ENCODE measurements at regions not wholly inside any gene's neighbourhood (a gene's known extent, or its start where the extent isn't known, plus 50 kb on each side); places are given as distances from the start of the nearest gene placed in this dataset.
"Not testable (repeated sequence)": the region's sequence is repeated elsewhere in the genome, so short reads cannot be mapped to it uniquely, and the experiment has no call there.

DNA sequence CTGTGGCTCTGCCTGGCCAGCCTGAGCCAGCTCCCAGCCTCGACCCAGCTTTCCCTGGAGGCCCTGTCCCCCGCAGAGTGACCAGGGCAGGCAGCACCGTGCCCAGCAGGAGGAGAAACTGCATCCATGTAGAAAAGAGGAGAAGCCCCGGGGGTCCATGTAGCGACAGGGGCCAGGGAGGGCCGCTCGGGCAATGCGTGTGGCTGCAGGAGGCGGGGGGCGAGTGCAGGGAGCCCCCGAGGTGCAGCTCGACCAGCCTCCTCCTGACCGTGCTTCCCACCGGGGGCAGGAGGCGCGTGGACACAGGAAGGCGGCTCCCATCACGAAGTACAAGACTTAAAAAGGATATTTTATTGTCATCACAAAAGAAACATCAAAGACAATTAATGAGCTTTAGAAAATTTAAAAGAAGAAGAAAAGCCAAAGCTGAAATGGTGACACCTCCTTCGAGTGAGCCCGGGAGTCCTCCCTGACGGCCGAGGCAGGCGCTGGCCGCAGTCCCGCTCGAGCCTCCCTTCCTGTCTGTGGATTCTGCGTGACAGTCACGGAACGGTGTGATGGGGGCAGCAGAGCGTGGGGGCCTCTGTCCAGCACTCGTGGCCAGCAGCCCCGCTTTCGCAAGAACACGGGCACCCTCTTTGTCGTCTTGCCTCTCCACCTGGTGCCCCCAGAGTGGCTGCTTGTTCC lies 93.9 kb downstream of the TMEM121 start:
- H3K27me3 ChIP-seq; H3K9me3 ChIP-seq; intact Hi-C loops (cut with DNase I; ENCODE audit: low total_unique reads); DNase-seq; H3K36me3 ChIP-seq; H3K4me3 ChIP-seq: not testable (repeated sequence)
- H3K4me1 ChIP-seq: peaks cover 0 to 13% (median 6%) of the 10 kb centered on the region in 4 donors
- H3K27ac ChIP-seq: peak overlapping the region; percentile 58 to 75

DNA sequence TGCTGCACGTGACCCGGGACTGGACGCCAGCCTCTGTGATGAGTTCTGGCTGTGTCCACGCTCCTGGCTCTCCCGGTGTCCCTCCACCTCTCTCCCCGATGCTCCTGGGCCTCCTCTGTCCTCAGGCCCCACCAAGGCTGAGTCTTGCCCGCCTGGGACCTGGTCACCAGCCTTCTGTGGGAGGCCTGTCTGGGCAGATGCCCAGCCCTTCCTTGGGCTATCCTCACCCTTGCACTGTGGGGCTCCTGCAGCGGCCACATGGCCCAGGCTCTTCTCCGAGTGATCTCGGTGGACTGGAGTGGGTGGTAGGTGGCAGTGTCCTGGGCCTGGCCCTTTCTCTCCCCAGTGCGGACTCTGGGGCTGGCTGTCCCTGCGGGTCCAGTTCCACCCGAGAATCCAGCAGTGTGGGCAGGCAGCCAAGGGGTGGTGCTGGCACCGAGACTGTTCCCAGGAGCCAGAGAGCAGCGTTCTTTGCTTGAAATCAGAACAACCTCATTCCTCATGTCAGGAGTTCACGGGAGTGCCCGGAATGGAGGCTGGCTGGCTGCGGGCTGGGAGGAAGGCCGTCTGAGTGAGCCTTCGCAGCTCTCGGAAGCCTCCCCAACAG lies 94.6 kb downstream of the TMEM121 start:
- H3K4me3 ChIP-seq; H3K36me3 ChIP-seq; intact Hi-C loops (cut with DNase I; ENCODE audit: low total_unique reads); H3K9me3 ChIP-seq; H3K27me3 ChIP-seq: not testable (repeated sequence)
- peak overlapping the region; percentile 58 to 75 for H3K27ac ChIP-seq
- H3K4me1 ChIP-seq: peaks cover 0 to 13% (median 6%) of the 10 kb centered on the region in 4 donors
- peak in 1 of 2 donors; percentile 90 for DNase-seq

GRCh38 chr14:105621479-105622328 lies 95.3 kb downstream of the TMEM121 start:
- H3K9me3 ChIP-seq; intact Hi-C loops (cut with DNase I; ENCODE audit: low total_unique reads); H3K27me3 ChIP-seq; H3K36me3 ChIP-seq; H3K4me3 ChIP-seq: not testable (repeated sequence)
- Histone ChIP-seq H3K4me1 (peaks cover 0 to 13% (median 6%) of the 10 kb centered on the region in 4 donors), H3K27ac (peak overlapping the region; percentile 58 to 75)
- peak in 1 of 2 donors; percentile 66 for DNase-seq

- intact Hi-C loops (cut with DNase I; ENCODE audit: low total_unique reads): no loop called here
- Histone ChIP-seq H3K36me3 (no peaks in the 10 kb centered on the region), H3K27ac (no peak overlapping the region), H3K4me3 (no peak overlapping the region), H3K4me1 (peaks cover 0 to 13% (median 6%) of the 10 kb centered on the region in 4 donors), H3K9me3 (no peaks in the 10 kb centered on the region), H3K27me3 (no peaks in the 10 kb centered on the region)
- TF ChIP-seq CTCF (IDR thresholded peaks at IDR 0.05): no peak
- no peak for DNase-seq
Observed at GRCh38 chr14:105622329-105622955, 96.1 kb downstream of the TMEM121 start.

GRCh38 chr14:105623178-105623577 lies 96.8 kb downstream of the TMEM121 start:
- H3K9me3 ChIP-seq; H3K27ac ChIP-seq; H3K27me3 ChIP-seq; H3K4me3 ChIP-seq; intact Hi-C loops (cut with DNase I; ENCODE audit: low total_unique reads); H3K36me3 ChIP-seq: not testable (repeated sequence)
- peaks cover 0 to 13% (median 6%) of the 10 kb centered on the region in 4 donors for H3K4me1 ChIP-seq
- DNase-seq: peak in 1 of 2 donors; percentile 60

GRCh38 chr14:105624346-105624745 lies 98.0 kb downstream of the TMEM121 start:
- H3K9me3 ChIP-seq; DNase-seq; H3K36me3 ChIP-seq; H3K27me3 ChIP-seq; H3K4me3 ChIP-seq; H3K27ac ChIP-seq; intact Hi-C loops (cut with DNase I; ENCODE audit: low total_unique reads): not testable (repeated sequence)
- peaks cover 0 to 13% (median 6%) of the 10 kb centered on the region in 4 donors for H3K4me1 ChIP-seq

DNA sequence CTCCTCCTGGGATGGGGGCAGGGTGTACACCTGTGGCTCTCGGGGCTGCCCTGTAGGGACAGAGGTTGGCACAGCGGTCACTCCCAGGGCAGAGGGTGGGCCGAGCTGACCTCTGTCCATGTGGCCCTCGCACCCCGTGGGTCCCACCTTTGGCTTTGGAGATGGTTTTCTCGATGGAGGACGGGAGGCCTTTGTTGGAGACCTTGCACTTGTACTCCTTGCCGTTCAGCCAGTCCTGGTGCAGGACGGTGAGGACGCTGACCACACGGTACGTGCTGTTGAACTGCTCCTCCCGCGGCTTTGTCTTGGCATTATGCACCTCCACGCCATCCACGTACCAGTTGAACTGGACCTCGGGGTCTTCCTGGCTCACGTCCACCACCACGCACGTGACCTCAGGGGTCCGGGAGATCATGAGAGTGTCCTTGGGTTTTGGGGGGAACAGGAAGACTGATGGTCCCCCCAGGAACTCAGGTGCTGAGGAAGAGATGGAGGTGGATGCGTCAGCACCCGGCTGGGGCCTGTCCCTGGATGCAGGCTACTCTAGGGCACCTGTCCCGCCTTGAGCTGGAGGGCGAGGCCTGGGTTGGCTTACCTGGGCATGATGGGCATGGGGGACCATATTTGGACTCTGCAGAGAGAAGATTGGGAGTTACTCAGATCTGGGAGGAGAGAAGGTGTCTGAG lies 98.5 kb downstream of the TMEM121 start:
- H3K27me3 ChIP-seq; H3K9me3 ChIP-seq; H3K4me3 ChIP-seq; H3K36me3 ChIP-seq; intact Hi-C loops (cut with DNase I; ENCODE audit: low total_unique reads); H3K27ac ChIP-seq: not testable (repeated sequence)
- H3K4me1 ChIP-seq: peaks cover 0 to 13% (median 6%) of the 10 kb centered on the region in 4 donors
- DNase-seq: peak in 1 of 2 donors; percentile 65

DNA sequence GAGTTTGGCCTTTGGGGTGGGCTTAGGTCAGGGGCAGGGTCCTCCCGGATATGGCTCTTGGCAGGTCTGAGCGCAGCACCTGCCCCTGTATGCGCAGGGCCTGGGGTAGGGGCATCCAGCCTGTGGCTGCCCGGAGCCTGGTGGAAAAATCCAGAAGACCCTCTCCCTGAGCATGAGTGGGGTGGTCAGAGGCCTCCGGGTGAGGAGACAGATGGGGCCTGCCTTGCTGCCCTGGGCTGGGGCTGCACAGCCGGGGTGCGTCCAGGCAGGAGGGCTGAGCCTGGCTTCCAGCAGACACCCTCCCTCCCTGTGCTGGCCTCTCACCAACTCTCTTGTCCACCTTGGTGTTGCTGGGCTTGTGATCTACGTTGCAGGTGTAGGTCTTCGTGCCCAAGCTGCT lies 99.1 kb downstream of the TMEM121 start:
- H3K9me3 ChIP-seq; intact Hi-C loops (cut with DNase I; ENCODE audit: low total_unique reads); H3K27ac ChIP-seq; H3K36me3 ChIP-seq; H3K27me3 ChIP-seq; H3K4me3 ChIP-seq; DNase-seq: not testable (repeated sequence)
- peaks cover 0 to 13% (median 6%) of the 10 kb centered on the region in 4 donors for H3K4me1 ChIP-seq

DNA sequence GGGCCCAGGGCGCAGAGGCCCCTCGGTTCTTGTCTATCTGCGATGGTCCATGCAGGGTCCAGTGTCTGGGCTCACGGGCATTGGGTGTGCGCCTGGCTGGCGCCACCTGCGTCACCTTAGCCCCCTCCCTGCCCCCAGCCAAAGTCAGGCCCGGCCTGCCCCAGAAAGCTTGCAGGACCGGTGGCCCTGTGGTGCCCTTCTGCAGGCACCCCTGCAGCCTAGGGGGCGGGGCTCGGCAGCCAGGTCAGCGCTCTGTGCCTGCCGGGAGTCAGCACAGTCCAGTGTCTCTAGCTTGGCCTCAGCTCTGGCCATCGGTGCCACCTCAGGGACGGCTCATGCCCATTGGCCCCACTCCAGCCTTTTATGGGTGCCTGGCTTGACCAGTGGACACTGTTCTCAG lies 99.7 kb downstream of the TMEM121 start:
- DNase-seq; H3K4me3 ChIP-seq; H3K4me1 ChIP-seq; H3K36me3 ChIP-seq; intact Hi-C loops (cut with DNase I; ENCODE audit: low total_unique reads); H3K9me3 ChIP-seq; H3K27ac ChIP-seq: not testable (repeated sequence)
- H3K27me3 ChIP-seq: peaks cover 0 to 11% of the 10 kb centered on the region in 2 donors

GRCh38 chr14:105626651-105627050 lies 100.3 kb downstream of the TMEM121 start:
- intact Hi-C loops (cut with DNase I; ENCODE audit: low total_unique reads); H3K4me3 ChIP-seq; H3K36me3 ChIP-seq; H3K9me3 ChIP-seq; H3K27ac ChIP-seq; H3K4me1 ChIP-seq; DNase-seq: not testable (repeated sequence)
- H3K27me3 ChIP-seq: peaks cover 0 to 11% of the 10 kb centered on the region in 2 donors

DNA sequence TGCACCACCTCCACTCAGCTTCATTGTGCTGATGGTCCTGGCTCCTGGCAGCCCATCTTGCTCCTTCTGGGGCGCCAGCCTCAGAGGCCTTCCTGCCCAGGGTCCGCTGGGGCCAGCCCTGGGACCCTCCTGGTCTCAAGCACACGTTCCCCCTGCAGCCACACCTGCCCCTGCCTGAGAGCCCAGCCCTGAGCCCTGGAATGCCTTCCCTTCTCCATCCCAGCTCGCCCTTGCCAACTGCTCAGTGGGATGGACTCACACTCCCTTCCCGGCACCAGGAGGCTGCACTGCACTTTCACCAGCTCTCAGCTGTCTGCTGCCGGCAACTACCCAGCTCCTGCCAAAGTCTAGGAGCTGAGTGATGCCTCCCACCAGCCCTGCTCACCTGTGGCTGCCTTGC lies 100.9 kb downstream of the TMEM121 start:
- peaks cover 0 to 11% of the 10 kb centered on the region in 2 donors for H3K27me3 ChIP-seq
- DNase-seq; H3K36me3 ChIP-seq; H3K9me3 ChIP-seq; intact Hi-C loops (cut with DNase I; ENCODE audit: low total_unique reads); H3K4me3 ChIP-seq; H3K4me1 ChIP-seq; H3K27ac ChIP-seq: not testable (repeated sequence)

Measured in tibial artery (tissue), 4 donors.